ENCODE measurements at regions not wholly inside any gene's neighbourhood (a gene's known extent, or its start where the extent isn't known, plus 50 kb on each side); places are given as distances from the start of the nearest gene placed in this dataset.

- TF ChIP-seq ATAD3A (CRISPR knock-in tag; IDR thresholded peaks at IDR 0.05) (no peak), ZBTB8A (CRISPR knock-in tag; IDR thresholded peaks at IDR 0.05; ENCODE audit: borderline replicate concordance, low read depth) (no peak), HMG20A (CRISPR knock-in tag; IDR thresholded peaks at IDR 0.05; ENCODE audit: borderline replicate concordance) (peak; percentile 46; the same call in 1 of the 2 replicates), CBX5 (CRISPR knock-in tag; IDR thresholded peaks at IDR 0.05; ENCODE audit: borderline replicate concordance) (no peak), FLYWCH1 (CRISPR knock-in tag; IDR thresholded peaks at IDR 0.05) (no peak), ZNF331 (CRISPR knock-in tag; IDR thresholded peaks at IDR 0.05) (no peak), IRF1 (CRISPR knock-in tag; IDR thresholded peaks at IDR 0.05; ENCODE audit: low read depth) (no peak), MAF1 (CRISPR knock-in tag; IDR thresholded peaks at IDR 0.05; ENCODE audit: borderline replicate concordance) (no peak), MLLT10 (CRISPR knock-in tag; IDR thresholded peaks at IDR 0.05) (no peak), ZNF547 (CRISPR knock-in tag; IDR thresholded peaks at IDR 0.05) (no peak), WIZ (CRISPR knock-in tag; IDR thresholded peaks at IDR 0.05) (no peak), SKI (IDR thresholded peaks at IDR 0.05; ENCODE audit: partially characterized antibody) (peak; percentile 94), FOXO1 (CRISPR knock-in tag; IDR thresholded peaks at IDR 0.05) (peak; percentile 46; the same call in 1 of the 2 replicates), PAXIP1 (CRISPR knock-in tag; conservative IDR thresholded peaks at IDR 0.05) (peak; percentile 36), FOXP4 (CRISPR knock-in tag; IDR thresholded peaks at IDR 0.05) (0 out of 2 replicates have a peak, but pooled peaks have one; percentile 41), RAD21 (CRISPR knock-in tag; IDR thresholded peaks at IDR 0.05) (no peak), ZNF24 (IDR thresholded peaks at IDR 0.05) (no peak), ZBTB39 (CRISPR knock-in tag; IDR thresholded peaks at IDR 0.05) (no peak), ATF4 (CRISPR knock-in tag; IDR thresholded peaks at IDR 0.05) (no peak), TBX2 (CRISPR knock-in tag; IDR thresholded peaks at IDR 0.05; ENCODE audit: borderline replicate concordance) (peak; percentile 82), ZNF136 (CRISPR knock-in tag; IDR thresholded peaks at IDR 0.05; ENCODE audit: low read depth) (no peak), FOXA1 (IDR thresholded peaks at IDR 0.05) (no peak), FOXA1 (CRISPR knock-in tag; IDR thresholded peaks at IDR 0.05) (peak; percentile 46; the same call in 1 of the 2 replicates), ELF4 (CRISPR knock-in tag; IDR thresholded peaks at IDR 0.05; ENCODE audit: borderline replicate concordance) (no peak)
Measured at GRCh38 chr10:65544756-65545155, 1381.1 kb upstream of the LRRTM3 start (continued).

Measured in HepG2 (cell line).